Femur (tissue), 1 donor: ENCODE measurements at regions not wholly inside any gene's neighbourhood (a gene's known extent, or its start where the extent isn't known, plus 50 kb on each side); places are given as distances from the start of the nearest gene placed in this dataset.

ENCODE experiments used
- DNase-seq: peaks from one replicate; pipeline ENCODE4 v3.0.0-alpha.2; 2017

- no peak for DNase-seq
These were observed 138.9 kb upstream of the ARID2 start for GRCh38 chr12:45590646-45591045.

GRCh38 chr12:45591635-45592034, 137.9 kb upstream of the ARID2 start:
- no peak for DNase-seq

GRCh38 chr12:45596366-45596765, 133.1 kb upstream of the ARID2 start:
- no peak for DNase-seq

GRCh38 chr12:45598336-45598735, 131.2 kb upstream of the ARID2 start:
- DNase-seq = no peak

- DNase-seq = no peak
These were observed 130.7 kb upstream of the ARID2 start for GRCh38 chr12:45598761-45599160.

GRCh38 chr12:45599196-45599595, 130.3 kb upstream of the ARID2 start:
- DNase-seq = no peak

GRCh38 chr12:45601390-45601789, 128.1 kb upstream of the ARID2 start:
- no peak for DNase-seq

GRCh38 chr12:45601888-45602287, 127.6 kb upstream of the ARID2 start:
- no peak for DNase-seq

- no peak for DNase-seq
These were observed 123.9 kb upstream of the ARID2 start for GRCh38 chr12:45605624-45606023.

GRCh38 chr12:45611061-45611460, 118.4 kb upstream of the ARID2 start:
- no peak for DNase-seq

- DNase-seq = no peak
These were observed 118.0 kb upstream of the ARID2 start for GRCh38 chr12:45611495-45611894.

- no peak for DNase-seq
These were observed 117.3 kb upstream of the ARID2 start for GRCh38 chr12:45612044-45612794.

GRCh38 chr12:45613296-45613695, 116.2 kb upstream of the ARID2 start:
- no peak for DNase-seq

GRCh38 chr12:45613855-45614254, 115.7 kb upstream of the ARID2 start:
- DNase-seq = no peak

- no peak for DNase-seq
These were observed 114.2 kb upstream of the ARID2 start for GRCh38 chr12:45615268-45615667.

GRCh38 chr12:45619736-45620135, 109.8 kb upstream of the ARID2 start:
- no peak for DNase-seq

- DNase-seq = no peak
These were observed 107.8 kb upstream of the ARID2 start for GRCh38 chr12:45621703-45622102.

GRCh38 chr12:45622210-45622937, 107.1 kb upstream of the ARID2 start:
- no peak for DNase-seq

- no peak for DNase-seq
These were observed 106.3 kb upstream of the ARID2 start for GRCh38 chr12:45623221-45623620.

GRCh38 chr12:45623940-45624339, 105.6 kb upstream of the ARID2 start:
- DNase-seq = no peak

- no peak for DNase-seq
These were observed 102.5 kb upstream of the ARID2 start for GRCh38 chr12:45626965-45627364.

GRCh38 chr12:45627407-45628069, 102.0 kb upstream of the ARID2 start:
- no peak for DNase-seq

GRCh38 chr12:45629292-45629691, 100.2 kb upstream of the ARID2 start:
- no peak for DNase-seq

GRCh38 chr12:45633733-45634132, 95.8 kb upstream of the ARID2 start:
- DNase-seq = no peak
